ENCODE measurements at regions not wholly inside any gene's neighbourhood (a gene's known extent, or its start where the extent isn't known, plus 50 kb on each side); places are given as distances from the start of the nearest gene placed in this dataset.
"Not testable (repeated sequence)": the region's sequence is repeated elsewhere in the genome, so short reads cannot be mapped to it uniquely, and the experiment has no call there.

DNA sequence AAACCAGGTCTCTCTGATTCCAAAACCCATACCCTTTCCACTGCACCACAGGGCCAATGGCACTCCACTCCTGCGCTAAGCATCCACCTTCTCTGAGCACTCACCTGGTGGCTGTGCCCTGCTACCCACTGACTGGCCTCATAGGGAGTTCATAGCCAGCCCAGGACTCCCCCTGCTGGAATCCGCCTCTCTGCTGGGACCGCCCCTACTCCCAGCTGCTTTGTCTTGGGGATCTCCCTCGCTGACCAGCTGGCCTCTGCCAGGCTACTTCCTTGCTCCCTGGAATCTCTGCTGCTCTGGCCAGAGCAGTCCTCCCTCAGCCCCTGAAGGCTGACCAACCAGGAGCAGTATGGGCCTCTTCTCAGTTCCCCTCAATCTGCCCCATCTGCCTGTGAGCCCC lies 129.7 kb downstream of the FAXC start:
- no peak for DNase-seq

DNA sequence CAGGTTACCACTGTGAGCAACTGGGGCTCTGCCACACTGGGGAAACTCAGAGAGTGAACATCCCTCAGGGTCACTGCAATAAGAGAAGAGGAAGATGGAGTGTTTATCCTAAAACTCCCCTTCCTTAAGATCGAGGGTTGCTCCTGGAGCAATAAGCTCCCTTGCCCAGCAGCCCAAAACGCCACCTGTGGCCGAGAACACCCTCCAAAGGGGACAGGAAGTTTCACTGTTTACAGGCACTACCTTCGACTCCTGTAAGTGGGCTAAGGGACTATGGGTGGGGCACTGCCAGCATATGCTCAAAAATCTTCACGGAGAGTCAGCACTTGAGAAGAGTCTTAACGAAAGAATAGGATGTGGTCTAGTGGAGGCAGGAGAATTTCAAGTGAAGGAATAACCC lies 132.5 kb downstream of the FAXC start:
- DNase-seq: no peak

DNA sequence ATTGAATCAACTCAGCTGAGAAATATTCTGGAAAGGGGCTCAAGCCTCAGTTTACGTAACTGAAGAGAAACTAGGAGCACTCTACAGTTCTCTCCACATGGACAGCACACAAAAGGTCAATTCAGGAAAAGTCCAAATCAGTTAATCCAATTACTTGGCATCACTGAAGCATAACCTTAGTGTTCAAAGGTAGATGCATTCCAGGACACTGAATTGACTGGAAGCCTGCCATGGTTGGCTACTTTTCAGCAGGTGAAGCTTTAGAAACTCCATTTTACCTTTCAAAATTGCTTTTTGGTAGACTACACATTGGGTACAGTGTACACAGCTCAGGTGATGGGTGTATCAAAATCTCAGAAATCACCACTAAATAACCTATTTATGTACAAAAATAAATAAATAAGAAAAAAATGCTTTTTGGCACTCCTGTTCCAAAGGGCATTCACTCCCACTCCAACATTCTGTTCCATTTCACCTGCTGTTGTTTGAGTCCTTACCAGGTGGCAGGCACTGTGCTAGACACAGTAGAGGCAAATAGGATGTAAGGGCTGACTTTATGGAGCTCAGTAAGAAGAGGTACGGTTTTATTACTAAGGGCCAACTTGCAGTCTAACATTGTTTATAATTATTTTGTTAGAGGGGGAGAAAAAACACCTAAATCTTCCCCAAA lies 153.4 kb downstream of the FAXC start:
- no peak for DNase-seq

DNA sequence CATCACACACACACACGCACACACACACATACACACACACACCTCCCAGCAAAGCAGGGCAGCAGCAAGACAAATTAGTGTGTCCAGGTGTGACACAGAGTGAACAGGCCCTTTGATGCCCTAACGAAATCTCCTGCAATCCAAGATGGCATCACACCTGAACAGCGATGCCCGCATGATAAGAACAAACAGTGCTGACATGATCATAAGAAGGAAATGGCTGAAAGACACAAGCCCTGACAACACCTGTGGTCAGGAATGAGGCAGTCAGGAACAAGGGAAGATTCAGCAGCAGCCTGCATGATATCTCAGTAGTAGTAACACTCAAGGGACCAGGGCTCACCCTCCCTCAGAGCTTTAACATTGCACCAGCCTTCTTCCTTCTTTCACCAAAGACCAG lies 156.9 kb downstream of the FAXC start:
- DNase-seq: no peak

DNA sequence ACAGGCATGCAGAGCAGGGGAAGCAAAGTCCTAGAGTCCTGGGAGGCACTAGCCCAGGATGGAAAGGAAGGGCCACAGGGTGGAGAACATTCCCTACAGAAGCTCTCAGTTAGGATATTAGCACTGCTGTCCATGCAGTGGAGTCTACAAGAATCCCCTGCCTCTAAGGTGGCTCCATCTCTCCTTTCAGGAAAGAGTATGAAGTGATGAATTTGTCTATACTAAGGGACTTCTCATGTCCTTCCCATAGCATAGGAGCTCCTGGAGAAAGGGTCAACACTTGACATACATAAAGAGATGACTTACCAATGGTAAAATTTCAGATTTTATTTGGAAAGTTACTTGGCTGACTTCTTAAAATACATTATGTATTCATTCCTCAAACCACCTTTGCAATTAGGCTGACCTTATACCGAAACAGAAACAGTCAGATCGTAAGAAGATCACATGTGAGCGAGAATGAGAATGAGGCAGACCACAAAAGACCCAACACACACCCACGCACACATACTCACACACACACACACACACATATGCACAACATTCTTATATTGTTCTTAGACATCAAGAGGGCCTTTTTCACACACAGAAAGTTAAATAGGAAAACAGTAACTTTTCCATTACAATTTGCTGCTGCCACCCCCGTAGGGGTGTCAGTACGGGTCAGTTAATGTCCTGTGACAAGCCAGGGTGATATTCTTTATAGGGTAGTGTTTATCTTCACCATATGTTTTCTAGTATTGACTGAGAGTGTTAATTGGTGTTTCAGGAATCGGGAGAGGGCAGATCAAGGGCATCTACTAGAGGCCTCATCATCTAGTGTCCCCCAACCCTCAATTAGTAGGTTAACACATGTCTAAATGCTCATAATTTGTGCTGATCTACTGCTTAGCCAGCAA lies 159.4 kb downstream of the FAXC start:
- DNase-seq: no peak

DNA sequence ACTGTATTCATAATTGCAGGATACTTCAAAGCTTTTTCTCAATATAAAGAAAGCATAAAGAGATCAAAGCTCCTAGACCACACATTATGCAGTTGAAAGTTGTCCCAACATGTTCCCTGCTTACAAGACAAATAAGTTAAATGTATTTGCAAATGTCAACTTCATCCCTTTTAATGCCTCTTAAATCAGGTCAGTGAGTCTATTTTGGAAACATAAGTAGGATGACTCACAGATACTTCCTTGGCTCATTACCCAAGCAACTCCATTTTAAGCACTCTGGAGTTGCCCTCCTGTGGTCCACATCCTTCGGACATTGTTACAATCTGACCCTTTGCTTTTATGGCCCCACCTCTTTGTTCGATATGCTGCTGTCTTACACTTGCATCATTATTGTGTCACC lies 162.0 kb downstream of the FAXC start:
- no peak for DNase-seq

DNA sequence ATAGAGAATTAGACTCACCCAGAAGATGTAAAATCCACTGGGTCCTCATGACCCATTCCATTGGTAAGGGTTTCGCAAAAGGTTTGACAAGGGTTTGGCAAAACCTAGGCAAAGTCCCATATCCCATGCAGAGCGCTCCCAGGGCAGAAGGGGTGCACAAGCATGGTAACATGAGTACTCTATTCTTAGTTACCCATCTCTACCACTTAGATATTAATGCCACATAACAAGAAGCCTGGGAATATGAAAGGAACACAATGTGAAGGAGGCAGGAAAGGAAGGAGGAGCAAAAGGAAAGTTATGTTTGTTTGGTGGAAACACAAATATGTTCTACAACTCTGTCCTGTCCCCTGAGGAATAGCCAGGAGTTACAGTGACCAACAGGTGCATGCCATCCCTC lies 163.1 kb downstream of the FAXC start:
- no peak for DNase-seq

DNA sequence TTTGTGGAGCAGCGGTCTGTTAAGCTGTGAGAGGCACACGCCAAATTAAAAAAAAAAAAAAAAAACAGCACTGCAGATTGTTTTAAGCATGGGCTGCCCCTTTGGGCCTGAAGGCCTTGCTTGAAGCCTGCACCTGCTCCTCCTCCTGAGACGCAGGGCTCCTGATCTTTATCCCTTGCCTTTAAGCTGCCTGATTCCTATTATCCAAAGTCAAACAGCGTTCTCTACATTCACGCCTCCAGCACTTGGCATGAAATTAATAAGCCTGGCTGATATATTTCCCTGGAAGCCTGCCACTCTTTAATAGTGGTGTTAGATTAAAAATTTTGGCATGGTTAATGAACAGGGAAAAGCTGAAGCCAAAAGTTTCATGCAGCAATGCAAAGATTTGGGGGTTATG lies 163.9 kb downstream of the FAXC start:
- no peak for DNase-seq

DNA sequence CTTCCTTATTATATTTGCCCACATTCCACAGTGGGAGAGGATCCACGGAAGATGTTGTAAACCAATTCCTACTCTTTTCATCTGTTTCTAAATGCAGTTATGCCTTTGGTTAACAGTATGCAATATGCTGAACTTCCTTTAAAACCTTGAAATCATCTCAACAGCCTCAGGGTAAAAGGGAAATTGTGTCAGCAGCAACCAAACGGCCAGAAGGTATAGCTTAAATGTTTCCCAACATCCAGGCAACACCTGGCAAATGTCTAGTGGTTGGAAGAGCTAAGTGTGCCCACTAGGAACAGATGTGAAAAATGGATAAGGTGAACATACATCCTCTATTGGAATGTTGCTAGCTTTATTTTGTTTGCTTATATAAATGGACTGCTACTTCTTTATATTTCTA lies 164.8 kb downstream of the FAXC start:
- DNase-seq: no peak

DNA sequence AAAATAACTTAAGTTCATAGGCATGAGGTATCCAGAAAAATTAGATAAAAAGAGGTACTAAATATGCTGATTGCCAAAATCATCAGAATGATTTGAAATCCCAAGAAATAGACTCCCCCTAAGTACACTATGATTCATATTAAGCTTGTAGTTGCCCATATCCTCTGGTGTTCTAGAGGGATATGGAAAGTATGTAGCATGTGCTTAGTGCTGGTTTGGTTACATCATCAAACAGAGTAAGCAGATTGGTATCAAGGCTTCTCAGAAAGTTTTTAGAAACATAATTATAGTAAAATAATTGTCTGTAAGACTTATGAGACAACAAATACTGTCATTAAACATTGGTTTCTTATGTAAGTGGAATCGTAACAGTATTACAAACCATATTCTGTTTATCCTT lies 166.4 kb downstream of the FAXC start:
- no peak for DNase-seq

DNA sequence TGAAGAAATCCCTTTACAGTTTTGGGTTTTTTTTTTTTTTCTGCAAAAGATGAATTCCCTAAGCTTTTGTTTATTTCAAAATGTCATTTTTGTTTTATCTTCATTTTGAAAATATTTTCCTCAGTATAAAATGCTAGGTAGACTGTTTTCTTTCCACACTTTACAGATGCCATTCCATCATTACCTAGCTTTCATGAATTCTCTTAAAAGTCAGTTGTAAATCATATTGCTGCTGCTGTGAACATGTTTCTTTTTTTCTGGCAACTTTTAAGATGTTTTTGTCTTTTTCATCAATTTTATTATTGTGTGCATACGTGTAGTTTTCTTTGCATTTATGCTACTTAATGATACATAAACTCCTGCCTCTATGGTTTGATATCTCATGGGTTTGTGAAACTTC lies 168.3 kb downstream of the FAXC start:
- DNase-seq: no peak

DNA sequence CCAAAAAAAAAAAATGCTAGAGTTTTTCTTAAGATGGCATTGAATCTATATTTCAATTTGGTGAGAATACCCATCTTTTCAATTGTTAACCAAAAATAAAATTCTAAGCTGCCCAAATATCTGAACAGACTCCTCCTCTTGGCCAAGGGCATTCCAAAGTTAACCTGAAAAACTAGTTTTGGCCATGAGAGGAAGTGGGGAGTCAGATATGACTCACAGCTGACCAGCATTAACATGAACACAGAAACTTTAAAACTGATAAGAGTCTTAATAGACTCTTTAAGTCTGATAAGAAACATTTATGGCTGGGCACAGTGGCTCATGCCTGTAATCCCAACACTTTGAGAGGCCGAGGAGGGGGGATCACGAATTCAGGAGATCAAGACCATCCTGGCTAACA lies 171.3 kb downstream of the FAXC start:
- no peak for DNase-seq

DNA sequence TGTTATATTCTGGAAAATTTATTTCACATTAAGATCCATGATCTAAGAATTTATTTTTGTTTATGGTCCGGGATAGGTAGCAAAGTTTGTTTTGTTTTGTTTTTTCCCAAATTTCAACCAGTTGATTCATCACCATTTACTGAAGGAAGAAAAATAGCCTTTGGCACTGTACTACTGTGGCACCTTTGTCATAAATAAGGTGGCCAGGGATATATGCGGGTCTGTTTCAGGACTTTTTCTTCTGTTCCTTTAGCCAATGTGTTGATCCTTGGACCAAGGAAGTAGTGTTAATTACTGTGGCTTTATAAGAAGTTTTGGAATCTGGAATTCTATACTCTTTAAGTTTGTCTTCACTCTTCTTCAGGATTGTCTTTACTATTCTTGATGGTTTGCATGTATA lies 171.7 kb downstream of the FAXC start:
- no peak for DNase-seq

DNA sequence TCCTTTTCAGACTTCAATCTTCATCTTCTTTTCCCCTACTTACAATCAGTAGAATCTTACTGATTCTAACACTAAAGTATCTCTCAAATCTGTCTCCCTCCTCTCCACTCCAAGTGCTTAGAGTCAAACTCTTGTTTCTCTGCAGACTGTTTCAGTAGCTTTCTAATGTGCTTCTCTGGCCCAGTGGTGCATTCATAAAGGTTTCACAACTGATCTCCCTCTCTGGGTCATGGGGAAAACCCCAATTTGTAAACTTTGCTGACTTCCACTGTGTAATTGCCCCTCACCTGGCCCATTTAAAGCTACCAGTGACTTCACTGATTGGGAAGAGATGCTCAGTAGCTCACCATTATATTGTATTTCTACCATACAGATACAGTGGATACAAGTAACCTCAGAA lies 183.6 kb downstream of the FAXC start:
- DNase-seq: no peak

DNA sequence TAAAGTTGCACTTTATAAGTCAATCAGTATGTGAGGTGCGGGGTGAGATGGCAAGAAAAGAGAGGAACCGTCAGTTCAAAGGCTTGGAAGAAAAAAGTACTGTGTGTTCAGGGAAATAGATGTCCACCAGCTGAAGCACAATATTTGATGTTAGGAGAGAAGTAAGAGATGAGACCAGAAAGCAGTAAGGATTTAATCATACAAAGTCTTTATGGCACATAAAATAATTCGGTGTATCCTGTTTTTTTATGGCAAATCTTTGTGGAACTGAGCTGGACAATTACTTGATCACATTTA lies 197.2 kb downstream of the FAXC start:
- no peak for DNase-seq

DNA sequence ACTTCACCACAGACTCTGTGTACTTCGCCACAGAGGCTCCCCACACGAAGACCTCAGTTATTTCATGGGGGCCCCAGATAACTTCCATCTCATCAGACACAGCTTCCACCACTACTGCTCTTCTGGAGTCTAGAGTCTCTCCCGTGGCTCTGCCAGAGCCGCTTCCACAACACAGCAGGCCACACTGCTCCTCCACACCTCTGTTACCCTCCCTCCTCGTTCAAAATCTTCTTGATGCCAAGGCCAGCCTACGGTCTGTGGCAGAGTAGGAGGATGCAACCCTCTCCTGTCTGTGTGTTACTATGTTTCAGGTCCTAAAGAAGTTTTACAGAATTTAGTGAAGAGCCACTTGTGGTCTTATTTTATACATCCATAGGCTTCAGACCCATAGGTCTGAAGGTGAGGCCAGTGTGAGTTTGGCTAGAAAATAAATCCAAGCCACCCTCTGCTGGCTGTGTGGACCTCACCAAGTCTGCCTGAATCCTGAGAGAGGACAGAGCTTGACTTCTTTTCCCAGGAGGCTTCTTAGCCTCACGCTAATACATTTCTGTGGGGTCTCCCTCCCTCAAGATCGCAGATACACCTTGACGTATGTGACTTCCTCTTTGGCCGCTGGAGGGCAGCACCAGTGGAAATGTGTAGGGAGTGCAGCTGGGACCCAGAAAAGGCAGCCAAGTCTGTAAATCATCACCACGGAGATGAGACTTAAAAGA lies 197.7 kb downstream of the FAXC start:
- DNase-seq: no peak

DNA sequence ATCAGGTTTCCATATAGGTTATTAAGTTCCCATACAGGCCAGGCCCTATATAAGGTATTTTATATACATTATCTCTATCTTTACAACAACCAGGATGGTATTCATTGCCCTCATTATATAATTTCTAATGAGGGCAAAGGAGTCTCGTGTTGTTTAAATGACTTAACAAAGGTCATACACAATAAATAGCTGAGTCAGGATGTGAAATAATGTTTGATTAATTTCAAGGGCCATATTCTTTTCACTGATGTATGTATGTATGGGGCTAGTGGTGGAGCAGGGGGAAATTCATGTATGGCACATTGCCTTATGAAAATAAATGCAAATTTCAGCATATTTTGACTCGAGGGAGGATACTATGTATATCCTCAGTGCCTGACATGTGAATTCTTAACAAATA lies 200.7 kb downstream of the FAXC start:
- DNase-seq: no peak

DNA sequence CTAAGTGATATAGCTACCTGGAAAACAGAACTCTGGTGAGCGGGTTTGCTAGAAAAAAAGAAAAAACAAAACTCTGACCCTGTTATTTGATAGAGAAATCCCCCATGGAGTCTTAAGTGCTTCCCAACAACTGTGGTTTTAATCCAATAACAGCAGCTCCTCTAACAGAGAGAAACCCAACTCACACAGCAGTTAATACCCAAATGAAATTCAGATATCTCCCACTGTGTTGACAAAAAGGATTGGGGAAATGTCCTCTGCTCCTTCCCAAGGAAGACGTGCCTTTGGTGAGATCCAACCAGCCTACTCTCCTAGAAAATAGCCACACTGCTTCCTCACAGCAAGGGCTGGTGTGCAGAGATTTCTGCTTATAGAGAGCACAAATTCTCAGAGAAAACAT lies 200.4 kb upstream of the FBXL4 start:
- DNase-seq: no peak

DNA sequence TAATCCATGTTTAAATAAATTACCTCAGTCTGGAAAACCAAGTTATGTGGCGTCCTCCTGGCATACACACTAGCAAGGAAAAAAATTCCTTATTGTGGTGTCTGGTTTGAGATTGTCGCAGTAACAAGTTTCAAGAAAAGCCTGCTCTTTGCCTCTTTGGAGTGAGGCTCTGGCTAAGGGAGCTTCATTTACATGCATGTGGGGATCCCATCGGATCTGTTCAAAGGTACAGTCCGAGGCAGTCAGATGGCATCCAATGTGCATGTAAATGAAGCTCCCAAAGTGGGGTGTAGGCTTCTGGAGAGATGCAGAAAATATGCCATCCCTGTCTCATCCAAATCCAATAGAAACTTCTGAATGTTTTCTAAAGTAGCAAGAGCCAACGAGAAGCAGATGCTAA lies 199.5 kb upstream of the FBXL4 start:
- no peak for DNase-seq

DNA sequence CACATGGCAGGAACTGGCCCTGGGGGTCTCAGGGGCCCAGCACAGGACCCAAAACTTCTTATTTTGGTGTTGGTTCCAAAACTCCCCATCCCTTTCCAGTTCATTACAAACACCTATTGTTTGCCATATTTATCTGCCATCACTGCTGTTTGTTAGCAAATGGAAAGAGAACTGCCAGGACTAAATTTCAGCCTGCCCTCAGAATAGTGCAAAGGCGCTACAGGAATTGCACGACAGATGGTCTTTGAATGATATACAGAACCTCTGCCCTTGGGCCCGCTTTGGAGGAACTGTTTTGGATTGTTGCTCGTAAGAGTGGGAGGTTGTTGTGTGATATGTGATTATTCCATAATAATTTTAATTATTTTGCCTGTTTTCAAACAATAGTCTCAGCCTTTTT lies 199.0 kb upstream of the FBXL4 start:
- no peak for DNase-seq

DNA sequence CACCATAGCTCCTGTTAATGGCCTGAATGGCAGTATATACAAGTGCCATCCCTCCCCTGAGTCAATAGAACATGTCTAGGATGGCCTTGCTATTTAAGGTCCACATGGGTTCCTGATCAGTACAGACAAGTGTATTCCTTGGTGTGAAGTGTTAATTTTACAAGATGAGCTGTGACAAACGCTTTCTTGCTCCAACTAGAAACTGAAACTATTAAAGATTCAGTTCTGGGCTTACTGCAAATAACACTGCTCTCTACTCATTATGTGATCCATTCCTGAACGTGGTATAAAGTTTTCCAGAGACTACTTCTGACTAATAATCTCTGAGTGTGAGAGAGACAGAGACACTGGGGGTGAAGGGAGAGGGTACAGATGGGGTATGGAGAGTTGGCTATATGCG lies 198.0 kb upstream of the FBXL4 start:
- no peak for DNase-seq

DNA sequence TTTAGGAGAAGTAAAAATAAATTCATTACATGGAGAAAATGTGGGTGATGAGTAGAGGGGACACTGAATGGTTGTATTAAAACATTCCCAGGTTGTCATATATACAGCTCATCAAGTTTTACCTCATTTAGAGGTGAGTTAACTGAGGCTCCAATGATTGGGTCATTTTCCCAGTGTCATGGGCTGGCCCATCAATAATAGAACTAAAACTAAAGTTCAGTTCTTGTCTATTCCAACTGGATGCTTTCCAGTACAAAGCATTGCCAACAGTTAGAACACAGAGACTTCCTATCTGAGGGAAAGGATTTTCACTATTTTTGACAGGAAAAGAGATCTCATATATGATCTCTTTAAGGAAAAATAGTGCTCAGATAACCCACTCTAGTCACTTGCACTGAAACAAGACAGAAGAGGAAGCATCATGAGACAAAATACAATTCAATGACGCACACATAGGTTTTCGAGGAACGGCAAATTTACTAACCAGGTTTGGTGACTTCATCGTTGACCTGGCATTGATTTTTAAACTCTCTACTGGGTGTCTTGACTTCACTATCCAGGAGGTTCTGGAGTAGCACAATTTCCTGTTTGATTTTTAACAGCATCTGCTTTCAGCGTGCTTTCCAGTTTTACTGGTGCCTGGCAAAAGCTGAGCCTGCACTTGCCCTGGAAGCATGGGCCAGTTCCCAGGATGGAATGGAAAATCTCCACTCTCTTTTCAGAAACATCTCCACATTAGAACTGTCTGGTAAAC lies 195.5 kb upstream of the FBXL4 start:
- no peak for DNase-seq

DNA sequence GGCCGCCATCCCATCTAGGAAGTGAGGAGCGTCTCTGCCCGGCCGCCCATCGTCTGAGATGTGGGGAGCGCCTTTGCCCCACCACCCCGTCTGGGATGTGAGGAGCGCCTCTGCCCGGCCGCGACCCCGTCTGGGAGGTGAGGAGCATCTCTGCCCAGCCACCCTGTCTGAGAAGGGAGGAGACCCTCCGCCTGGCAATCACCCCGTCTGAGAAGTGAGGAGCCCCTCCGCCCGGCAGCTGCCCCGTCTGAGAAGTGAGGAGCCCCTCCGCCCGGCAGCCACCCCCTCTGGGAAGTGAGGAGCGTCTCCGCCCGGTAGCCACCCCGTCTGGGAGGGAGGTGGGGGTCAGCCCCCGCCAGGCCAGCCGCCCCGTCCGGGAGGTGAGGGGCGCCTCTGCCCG lies 194.2 kb upstream of the FBXL4 start:
- DNase-seq: not testable (repeated sequence)

DNA sequence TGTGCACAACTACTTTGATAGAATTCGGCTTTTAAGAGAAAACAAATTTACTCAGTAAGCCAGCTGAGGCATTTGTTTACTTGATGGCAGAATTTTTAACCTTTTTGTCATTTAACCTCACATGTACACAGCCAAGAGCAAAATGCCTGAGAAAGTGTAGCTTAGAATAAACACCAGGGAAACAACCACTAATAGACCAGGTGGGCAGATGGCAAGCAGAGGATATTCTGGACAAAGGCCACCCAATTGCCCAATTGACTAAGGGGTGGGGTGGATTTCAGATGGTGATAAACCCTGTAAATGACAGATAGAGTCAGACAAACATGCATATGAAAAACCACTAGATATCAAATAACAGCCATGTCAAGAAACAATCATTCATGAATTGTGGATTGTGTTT lies 190.7 kb upstream of the FBXL4 start:
- DNase-seq: no peak
